ENCODE measurements at regions not wholly inside any gene's neighbourhood (a gene's known extent, or its start where the extent isn't known, plus 50 kb on each side); places are given as distances from the start of the nearest gene placed in this dataset.
A peak's percentile ranks its signal among the peaks of the same experiment; 100 is the strongest.

DNA sequence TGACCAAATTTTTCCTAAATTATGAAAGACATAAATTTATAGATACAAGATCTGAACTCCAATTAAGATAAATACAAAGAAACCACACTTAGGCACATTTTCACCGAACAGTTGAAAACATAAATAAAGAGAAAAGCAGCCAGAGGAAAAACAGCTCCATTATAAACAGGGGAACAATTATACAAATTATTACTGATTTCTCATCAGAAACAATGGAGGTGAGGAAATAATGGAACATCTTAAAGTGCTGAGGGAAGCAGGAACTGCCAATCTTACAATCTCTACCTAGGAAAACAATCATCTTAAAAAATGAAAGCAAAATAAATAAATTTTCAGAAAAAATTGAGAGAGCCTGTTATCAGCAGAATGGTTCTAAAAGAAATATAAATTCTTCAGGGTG is 234.4 kb upstream of the PMFBP1 start:
- no peak for DNase-seq (ENCODE audit: low spot score)

DNA sequence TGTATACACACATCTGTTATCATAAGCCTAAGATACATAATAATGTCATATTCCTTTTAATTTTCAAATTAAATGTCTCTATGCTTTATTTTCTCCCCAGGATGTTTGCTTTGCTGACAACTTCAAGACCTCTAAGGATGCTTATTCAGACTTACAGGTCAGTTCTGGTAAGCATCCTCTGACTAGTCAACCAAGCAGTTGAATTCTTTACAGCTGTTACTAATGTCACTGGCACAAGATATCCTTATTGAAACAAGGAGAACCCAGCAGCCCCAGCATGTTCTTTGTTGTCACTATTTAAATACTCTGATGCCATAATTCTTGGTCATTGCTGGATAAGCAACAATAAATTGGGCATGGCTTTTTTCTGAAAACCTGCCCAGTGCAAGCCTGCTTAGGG is 232.3 kb upstream of the PMFBP1 start:
- no peak for DNase-seq (ENCODE audit: low spot score)

DNA sequence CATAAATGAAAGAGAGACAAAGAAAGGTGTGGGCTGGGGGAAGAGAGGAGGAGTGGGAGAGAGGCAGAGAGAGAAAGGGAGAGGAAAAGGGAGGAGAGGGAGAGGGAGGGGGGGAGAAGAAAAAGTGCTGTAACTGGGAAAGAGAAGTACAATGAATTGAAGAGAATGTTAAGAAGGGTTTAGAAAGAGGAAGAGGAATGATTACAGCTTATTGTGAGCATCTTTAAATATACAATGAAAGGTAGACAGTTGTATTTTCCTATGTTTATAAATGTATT is 229.1 kb upstream of the PMFBP1 start:
- DNase-seq (ENCODE audit: low spot score), result no peak

DNA sequence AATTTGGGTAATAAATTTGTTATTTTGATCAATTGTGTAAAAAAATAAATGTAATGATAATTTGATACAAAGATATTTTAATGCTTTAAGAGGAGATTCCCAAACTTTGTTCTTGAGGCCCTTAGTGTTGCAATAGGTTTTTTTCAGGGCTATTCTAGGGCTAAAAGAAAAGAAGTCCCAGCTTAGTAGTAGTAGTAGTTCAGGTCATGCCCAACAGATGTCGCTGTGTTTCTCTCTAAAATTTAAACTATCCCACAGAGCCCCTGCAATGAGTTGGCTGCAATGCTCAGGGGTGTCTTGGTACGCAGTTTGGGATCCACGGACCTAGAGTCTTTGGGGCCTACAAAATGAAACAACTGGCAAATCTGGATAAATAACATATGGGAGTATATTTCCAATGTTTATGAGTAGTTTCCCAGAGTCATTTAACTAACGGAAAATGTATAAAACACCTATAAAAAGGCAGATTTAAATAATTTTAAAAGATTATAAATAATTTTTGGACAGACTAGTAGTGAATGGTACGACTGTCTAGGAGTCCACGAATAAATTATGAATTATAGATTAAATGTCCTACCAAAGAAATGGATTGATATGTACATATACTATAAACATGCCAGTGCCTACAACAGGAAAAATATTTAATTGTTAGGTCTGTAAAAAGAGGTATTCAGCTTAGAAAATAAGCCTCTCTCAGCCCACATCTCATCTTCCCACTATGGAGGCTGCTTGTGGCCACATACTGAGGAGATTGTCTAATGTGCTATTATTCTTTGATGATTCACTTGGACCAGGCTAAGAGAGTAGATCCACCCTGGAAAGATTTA is 228.5 kb upstream of the PMFBP1 start:
- DNase-seq (ENCODE audit: low spot score), result peak; percentile 27

DNA sequence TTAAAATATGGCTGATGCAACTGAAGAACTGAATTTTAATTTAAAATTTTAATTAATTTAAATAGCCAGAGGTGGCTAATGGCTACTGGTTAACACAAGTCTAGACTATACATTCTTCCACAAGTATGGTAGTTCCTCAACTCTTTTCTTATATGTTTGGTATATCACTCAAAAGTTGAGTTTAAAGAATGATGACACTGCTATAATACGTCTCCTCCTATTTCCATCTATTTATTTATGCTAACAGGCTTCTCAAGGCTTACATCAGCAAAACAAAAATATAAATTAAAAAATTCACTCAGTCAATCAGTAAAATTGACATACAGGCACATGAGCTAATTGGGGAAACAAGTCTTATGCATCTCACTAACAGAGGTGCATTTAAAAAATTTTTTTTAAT is 227.9 kb upstream of the PMFBP1 start:
- DNase-seq (ENCODE audit: low spot score), result no peak

DNA sequence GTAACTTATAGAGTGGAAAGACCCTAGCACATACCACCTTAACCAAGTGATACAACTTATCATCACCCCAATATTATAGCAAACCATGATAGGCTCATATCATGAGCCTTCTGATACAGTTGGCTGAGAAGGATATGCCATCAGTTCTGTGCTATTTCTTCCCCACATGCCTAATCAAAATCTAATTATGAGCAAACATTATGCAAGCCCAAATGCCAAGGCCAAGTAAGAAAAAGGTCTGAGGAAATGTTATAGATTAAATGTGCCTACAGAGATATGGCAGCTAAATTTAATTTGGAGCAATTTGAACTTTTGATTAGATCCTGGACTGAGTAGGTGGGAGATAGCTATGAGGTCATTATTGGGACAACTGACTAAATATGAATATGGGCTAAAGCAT is 225.9 kb upstream of the PMFBP1 start:
- DNase-seq (ENCODE audit: low spot score), result no peak

DNA sequence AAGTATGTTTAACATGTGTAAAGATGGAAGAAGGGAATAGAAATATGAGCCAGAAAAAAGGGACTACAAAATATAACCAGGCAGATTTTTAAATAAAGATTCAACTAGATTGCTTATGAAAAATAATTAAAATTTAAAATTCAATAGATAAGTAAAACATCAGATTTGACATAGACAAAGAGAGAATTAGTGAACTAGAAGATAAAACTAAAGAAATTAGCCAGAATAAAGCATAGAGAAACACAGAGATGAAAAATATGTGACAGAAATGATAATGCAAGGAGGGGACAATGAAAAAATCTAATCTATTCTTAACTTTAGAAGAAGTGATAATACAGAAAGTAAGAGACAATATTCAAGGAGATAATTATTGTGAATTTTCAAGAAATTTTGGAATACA is 222.6 kb upstream of the PMFBP1 start:
- DNase-seq (ENCODE audit: low spot score), result no peak

DNA sequence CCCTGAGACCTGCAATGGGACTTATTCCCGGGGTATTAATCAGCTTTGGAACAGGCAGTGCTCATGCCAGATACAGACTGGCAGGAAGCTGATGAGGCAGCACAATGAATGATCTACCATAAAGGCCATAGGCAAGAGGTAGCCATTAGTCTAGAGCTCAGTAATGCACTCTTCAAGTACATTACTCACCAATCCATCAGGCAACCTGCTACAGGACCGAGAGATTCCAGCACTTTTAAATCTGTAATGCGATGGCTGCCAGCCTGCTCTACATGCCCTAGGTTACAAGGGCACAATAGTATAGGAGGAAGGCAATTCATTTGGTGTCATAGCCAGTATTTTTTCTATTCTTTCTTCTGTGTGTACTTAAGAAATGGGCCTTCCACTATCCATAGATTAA is 217.8 kb upstream of the PMFBP1 start:
- no peak for DNase-seq (ENCODE audit: low spot score)

DNA sequence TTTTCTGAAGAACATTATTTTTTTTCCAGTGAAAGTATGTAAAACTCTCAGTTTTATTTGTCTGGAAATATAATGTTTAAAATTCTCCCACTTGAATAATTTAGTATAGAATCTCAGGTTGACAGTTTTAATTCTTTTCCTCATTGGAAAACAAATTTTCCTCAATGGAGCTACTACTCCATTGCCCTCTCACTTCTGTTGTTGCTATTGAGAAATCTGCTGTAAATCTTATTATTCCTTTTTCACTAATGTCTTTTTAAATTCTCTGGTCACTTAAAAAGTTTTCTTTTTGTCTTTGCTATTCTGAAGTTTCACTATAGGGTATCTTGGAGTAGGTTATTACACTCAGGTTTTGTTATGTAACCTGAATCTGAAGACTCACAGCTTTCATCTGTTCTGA is 216.1 kb upstream of the PMFBP1 start:
- no peak for DNase-seq (ENCODE audit: low spot score)

DNA sequence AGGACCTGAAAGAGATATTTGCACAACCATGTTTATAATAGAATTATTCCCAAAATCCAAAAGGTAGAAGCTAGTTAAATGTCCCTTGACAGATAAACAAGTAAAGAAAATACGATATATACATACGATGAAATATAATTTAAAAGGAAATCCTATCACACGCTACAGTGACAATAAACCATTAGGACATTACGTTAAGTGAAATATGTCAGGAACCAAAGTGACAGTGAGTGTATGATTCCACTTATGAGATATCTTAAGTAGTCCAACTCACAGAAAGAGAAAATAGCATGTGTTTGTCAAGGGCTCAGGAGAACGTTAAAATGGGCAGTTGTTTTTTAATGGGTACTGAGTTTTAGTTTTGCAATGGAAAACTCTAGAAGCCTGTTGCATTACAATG is 212.7 kb upstream of the PMFBP1 start:
- no peak for DNase-seq (ENCODE audit: low spot score)

DNA sequence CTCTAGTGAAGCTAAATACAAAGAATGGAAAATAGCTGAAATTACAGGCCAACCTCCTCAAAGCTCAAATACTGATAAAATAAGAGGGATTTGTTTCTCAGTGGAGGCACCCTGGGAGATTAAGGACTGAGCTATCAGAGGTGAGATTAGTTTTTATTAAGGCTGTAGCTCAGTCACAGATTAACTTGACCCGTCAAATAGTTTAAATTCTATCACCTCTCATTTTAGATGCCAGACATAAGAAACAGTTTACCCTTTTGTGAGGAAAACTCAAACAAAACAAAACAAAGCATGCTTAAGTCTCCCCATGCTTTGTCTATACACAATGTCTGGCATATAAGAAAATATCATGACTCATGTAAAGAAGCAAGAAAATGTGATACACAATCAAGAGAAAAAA is 208.3 kb upstream of the PMFBP1 start:
- DNase-seq (ENCODE audit: low spot score), result no peak

DNA sequence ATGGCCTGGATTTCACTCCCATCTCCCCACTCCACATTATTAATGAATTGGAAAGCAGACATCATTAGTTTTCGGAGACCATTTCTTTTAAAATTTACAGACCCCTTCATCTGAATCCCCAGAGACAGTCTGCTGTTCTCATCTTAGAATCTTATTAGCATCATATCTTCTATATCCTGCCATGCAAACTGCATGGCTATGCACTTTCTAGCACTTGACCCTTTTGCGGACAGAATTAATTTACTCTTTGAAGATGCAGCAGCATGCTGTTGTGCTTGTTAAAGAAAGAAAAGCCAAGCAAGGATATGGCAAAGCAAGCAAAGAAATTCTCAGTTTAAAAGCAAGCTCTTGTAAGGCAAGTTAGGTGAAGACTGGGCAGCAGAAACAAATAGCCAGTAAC is 201.2 kb upstream of the PMFBP1 start:
- DNase-seq (ENCODE audit: low spot score), result no peak

DNA sequence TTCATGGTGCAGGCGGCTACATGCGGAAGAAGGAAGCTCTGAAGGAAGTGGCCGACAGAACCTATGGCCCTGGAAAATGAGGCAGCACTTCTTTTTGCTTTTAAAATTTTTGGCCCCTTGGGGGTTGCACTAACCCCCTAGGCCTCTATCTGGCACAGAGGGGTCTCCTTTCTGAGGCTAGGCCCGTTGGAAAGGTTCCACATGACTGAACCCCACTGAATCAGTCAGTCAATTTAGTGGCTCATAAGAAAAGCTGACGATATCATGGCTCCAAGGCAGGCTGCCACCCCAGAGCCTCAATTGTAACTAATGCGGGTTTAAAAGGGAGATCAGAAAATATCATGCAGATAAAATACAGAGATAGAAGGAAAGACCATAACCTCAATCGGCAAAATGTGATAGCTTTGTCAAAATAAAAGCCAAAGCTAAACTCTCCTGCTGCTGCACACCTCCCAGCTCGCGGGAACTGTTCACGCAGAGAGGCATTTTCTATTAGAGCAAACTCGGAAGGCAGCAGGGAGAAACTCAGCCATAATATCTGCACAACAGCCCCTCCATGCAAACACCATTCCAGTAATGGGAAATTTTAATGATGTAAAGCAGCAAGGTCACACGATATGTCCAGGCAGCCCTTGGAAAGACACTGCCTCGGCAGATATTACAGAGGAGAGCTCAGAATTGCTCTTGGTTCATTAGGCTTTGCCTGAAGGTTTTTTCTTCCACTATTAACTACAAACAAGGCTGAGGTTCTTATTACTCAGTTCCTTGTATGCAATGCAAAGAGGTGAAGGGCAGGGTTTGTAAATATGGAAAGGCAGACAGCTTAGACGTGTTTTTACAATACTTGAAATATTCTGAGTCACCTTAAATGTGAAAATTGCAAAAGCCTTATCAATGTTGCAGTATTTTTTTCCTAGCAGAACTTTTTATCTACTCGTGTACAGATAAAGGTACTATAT is 200.4 kb upstream of the PMFBP1 start:
- no peak for DNase-seq (ENCODE audit: low spot score)

DNA sequence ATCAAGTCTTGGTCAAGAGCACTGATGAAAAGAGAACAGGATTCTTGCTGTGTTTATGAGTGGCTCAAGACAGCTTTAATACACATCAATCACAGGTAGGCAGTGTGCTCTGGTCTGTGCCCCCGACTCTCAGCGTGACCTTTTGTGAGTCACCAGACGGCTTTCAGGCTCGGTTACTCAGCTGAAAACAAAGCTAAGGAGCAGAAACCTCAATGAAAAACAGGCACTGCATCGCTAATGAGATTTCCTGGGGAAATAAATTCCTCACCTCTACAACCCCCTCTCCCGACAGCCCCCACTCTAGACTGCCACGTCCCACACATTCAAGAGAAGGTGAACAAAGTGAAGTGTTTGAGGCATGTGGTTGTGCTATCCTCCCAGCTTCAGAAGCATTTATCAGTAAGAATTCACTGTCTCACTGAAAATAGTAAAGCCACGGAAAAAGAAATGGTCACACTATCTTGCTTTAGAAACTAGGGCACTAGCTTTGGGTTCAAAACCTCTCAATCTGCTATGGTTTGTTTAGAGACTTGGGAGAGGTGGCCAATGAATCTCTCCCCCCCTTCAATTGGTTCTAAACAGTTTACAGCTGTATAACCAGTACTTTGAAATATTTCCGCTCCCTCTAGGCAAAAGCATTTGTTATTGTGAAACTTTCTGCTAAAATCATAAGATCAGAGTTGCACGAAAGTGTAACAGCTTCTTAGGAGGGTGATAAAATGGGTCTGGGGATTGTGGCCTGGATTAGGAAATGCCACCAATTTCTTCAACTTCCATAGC is 199.5 kb upstream of the PMFBP1 start:
- DNase-seq (ENCODE audit: low spot score), result no peak

DNA sequence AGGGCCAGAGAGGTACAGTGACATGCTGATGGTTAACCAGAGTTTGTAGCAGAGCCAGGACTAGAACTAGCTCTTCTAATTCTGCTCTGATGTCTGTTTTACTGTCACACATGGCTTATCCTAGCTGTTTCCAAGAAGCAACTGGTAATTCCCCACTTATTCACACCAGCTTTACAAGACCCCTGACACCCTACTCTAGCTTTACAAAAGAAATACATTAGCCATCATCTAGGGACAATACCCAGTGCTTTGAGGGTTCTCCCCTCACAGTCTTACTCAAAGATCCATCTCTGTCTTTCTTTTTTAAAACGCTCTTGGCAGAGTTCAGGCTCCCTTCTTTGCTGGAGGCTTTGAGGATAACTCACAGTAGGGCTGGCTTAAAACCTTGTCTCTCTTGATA is 197.3 kb upstream of the PMFBP1 start:
- no peak for DNase-seq (ENCODE audit: low spot score)

DNA sequence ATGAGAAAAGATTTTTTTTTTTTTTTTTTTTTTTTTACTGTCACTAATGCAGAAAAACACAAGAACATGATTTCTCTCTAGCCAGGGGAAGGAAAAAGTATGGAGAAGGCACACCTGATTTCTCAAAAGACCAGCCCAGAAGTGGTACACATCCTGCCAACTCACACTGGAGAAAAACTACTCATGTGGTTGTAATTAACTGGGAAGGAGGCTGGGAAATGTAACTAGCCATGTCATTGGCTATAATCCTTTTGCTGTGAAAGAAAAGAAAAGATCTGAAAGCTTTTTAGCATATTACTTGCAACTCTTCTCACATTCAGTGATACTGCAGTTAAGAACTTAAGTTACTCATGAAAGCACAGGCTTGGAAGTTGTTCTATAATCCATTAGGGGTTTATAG is 195.9 kb upstream of the PMFBP1 start:
- no peak for DNase-seq (ENCODE audit: low spot score)

DNA sequence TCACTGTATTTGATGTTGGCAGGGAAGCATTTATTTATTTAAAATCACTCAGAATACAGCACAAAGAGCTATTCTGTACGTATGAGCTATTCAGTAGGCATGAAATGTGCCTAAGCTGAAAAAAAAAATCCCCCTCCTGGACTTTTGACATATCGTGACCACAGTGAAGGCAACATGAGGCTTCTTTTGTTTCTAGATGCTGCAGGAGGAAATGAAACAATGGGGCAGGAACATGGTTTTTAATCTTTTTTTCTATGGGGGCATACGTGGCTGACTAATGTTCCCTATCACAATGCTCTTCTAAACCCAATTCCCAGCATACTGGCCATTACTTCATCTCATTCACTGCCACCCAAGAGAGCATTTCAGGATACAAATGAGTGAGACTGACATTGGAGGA is 191.0 kb upstream of the PMFBP1 start:
- no peak for DNase-seq (ENCODE audit: low spot score)

DNA sequence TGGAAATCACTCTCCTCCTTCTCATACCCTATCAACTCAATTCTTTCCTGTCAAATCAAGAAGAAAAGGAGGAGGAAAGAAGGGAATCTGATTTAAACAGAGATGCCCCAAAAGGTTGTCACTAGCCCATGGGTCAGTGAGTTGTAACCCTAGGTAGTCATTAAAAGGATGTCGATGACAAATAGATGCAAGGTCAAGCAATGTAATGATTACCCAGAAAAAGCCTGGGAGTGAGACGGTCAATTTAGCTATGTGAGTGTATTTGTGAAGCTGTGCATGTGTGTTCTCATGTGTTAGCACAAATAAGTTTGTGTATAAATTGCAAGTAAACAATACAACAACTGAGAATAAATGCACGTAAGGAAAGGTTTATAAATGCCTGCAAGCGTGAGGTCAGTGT is 190.5 kb upstream of the PMFBP1 start:
- DNase-seq (ENCODE audit: low spot score), result no peak

DNA sequence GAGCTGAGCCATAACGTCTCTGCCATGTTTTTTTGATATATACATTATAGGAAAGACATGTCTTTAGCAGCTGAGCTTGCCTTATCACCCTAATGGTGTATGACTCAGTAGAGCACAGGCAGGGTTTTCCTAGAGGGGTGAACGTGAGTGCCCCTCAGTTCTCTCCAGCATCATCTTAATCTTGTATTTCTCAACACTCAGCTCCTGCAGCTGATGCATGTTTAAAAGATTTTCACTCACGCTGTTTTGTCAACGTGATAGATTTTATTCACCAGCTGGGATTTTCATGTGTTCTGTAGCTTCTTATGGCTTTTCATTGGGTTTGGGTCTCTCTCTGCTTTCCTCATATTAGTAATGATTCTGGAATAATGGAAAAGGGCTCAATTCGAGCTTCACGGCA is 186.0 kb upstream of the PMFBP1 start:
- DNase-seq (ENCODE audit: low spot score), result no peak

DNA sequence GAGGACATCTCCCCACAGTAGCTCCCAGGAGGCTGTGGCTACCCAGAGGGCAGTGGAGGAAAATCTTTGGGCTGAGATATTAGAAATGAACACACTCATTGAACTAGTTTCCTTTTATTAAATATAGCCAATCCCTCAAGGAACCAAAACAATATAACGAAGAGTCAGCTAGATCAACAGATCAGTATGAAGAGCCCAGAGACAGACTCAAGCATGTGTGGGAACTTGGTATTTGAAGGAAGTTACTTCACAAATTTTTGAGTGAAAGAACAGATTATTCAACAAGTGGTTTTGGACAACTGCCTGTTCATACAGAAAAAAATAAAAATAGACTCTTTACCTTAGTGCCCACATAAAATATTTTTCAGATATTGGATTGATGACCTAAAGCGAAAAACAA is 183.6 kb upstream of the PMFBP1 start:
- no peak for DNase-seq (ENCODE audit: low spot score)

DNA sequence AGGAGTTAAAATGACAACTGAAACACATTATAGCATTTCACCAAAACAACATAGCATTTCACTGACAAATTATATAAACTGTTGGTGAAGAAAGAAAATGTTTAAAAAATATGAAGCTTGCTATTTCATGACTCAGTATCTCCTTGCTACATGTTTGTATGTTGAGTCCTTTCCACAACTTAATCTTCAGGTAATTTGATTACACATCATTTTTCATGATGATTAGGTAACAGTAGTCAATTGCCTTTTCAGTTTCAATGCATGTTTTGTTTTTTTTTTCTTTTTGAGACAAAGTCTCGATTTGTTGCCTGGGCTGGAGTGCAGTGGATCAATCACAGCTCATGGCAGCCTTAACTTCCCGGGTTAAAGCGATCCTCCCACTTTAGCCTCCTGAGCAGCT is 177.8 kb upstream of the PMFBP1 start:
- no peak for DNase-seq (ENCODE audit: low spot score)

DNA sequence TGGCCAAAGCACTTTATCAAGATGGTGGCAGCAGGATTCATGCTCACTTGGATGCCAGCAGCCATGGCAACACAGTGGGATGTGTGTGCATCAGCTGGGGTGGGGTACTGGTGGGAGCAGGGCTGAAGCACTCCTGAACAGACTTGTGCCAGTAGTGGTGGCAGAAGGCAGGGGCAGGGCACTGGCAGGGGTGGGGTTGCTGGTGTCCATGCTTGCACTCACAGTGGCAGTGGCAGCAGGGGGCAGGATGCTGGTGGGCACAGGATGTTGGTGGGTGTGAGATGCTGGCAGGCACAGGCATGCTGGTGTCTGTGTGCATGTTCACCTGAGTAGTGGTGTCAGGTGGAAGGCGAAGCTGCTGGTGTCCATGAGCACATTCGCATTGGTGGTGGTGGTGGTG is 161.0 kb upstream of the PMFBP1 start:
- DNase-seq (ENCODE audit: low spot score), result no peak

DNA sequence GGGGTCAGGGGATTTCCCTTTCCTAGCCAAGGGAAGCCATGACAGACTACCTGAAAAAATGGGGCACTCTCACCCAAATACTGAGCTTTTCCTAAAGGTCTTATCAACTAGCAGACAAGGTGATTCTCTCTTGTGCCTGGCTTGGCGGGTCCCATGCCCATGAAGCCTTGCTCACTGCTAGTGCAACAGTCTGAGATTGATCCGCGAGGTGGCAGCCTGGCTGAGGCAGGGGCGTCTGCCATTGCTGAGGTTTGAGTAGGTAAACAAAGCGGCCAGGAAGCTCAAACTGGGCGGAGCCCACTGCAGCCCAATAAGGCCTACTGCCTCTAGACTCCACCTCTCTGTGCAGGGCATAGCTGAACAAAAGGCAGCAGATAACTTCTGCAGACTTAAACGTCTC is 152.6 kb upstream of the PMFBP1 start:
- DNase-seq (ENCODE audit: low spot score), result no peak

All from CD4-positive, alpha-beta T cell treated with Interleukin-2 at 100 ng/mL for 4 hours (primary cell).